GM03348 (cell line): ENCODE measurements at regions not wholly inside any gene's neighbourhood (a gene's known extent, or its start where the extent isn't known, plus 50 kb on each side); places are given as distances from the start of the nearest gene placed in this dataset.
"Not testable (repeated sequence)": the region's sequence is repeated elsewhere in the genome, so short reads cannot be mapped to it uniquely, and the experiment has no call there.

Experiments used
- DNase-seq: peaks from one replicate; pipeline ENCODE4 v3.0.0; 2012; ENCODE audit warnings: low spot score

- no peak for DNase-seq
Measured at GRCh38 chr5:115435778-115436712, 108.5 kb downstream of the FEM1C start.

DNA sequence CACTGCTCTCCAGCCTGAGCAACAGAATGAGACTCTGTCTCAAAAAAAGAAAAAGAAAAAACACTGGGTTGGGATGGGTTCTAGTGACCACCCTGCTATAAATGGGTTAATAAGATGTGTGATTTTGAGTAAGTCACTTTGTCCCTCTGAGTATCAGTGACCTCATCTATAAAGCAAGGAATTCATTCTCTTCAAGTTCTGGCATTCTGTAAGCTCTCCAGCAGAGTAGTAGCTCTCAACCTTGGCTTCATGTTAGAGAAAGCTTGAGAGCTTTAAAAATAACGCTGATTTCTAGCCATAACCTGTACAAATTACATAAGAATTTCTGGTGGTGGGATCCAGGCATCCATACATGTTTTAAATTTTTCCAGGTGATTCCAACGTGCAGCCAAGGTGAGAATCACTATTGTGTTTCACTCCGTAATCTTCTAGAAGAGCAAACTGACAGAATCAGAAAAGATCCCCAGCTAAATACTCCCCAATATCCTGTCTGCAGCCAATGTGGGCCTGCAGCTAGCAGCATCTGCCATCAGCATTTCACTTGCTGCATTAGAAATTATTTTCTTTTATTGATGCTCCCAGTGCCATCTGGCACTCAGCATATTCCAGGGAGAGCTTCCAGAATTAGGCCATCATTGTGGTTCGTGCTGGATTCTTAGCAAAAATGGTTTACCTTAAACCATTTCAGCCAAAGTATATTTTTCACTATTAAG, 109.4 kb downstream of the FEM1C start:
- DNase-seq, result no peak

DNA sequence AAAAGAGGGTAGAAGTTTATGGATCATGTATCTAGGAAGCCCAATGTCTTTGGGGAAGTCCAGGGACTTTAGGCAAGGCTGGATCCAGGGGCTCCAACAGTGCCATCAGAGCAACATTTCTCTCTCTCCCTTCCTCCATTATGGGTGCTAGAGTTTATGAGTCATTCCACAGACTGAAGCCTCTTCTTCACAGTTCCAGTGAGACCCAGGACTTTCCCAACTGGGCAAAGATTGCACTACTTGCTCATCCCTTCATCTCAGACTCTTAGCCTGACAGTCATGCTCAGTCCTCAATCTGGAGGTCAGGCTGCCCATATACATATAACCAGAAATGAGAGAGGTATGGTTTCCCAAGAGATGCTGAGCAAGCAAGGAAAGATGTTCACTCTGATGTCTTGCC, 110.7 kb downstream of the FEM1C start:
- DNase-seq, result no peak

DNA sequence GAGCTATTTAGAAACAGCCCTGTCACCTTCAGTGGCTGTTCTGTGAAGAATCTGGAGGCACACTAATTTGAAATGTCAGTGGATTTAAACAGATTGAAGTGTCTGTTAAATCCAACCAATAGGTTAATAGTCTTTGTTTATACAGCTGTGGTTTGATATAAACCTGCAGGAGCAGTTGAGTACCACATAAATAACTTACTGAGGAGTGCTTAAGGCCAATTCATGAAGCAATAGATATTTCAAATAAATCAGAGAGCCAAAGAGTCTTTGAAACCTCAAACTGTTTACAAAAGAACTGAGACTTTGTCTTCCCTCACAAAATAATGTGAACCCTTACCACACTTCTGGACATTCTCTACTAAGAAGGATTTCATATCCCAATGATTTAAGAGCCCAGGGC, 111.9 kb downstream of the FEM1C start:
- no peak for DNase-seq

DNA sequence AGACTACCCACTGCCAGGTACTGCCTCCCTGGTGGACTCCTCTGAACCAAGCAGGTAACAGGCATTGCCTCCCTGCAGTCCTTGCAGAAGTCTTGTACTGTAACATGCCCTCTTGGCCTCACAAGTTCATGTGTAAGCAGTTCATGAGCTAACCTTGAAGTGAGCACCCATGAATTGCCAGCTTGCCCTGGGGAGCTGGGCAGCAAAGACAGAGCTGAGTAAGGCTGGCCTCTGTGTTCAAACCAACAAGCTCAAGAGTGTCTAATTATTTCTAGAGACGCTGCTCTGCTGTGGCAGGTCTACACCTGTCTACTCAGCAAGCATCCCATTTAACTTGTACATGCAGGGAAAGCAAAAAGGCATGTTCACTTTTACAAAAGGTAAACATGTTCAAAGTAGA, 113.5 kb downstream of the FEM1C start:
- no peak for DNase-seq

DNA sequence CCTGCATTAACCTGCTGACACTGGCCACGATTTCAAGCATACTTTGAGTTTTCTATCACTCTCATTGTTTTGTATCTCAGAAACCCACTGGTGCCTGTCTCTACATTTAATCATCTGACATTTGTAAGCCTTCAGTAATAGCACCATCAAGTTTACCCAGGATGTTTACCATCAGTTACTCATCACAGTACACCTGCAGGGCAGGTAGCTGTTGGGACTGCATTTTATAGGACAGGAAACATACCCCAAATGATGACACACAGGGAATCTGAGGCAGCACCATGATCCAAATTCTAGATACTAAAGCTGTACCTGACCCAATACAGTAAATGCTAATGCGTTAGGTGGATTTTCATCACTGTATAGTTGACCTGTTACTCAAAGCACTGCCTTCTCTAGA, 114.2 kb downstream of the FEM1C start:
- no peak for DNase-seq

DNA sequence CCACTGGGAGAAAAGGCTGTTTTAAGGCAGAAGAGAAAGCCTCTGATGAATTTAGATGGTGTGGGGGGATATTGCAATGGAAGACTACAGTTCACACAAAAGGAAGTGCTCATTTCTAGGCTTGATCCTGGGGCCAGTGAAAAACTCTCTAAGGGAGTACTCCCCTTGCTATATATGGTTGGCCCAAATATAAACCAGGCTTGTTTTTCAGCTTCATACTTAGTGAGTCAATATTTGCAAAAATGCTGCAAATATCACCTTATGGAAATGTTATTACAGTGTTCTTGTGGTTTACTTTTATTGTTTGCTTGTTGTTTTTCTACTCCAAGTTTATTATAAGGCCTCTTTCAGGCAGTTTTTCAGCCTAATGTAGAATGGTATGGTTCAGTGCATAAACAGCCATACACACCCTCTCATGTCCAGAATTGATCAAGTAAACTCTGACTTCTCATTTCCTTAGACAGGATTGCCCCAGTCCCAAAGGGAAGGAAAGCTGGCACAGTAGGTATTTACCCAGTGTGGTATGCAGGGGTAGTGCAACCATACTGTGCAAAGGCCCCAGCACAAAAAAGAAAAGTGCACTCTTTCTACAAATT, 115.1 kb downstream of the FEM1C start:
- DNase-seq, result no peak

DNA sequence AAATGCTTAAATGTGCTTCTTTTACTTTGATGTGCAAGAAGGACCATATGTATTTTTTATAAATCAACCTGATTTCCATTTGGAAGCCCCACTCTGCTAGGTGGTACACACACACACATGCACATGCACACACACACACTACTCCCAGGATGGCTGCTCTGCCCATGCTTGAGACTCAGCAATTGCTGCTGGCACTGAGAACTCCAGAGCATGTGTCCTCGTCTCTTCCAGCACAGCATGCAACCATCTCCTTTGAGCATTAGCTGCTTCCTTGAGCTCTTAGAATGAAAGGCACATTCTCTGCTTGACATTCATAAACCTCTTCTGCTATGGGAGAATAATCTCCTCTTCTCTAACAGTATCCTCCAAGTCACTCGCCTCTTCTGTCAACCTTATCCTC, 115.9 kb downstream of the FEM1C start:
- no peak for DNase-seq

DNA sequence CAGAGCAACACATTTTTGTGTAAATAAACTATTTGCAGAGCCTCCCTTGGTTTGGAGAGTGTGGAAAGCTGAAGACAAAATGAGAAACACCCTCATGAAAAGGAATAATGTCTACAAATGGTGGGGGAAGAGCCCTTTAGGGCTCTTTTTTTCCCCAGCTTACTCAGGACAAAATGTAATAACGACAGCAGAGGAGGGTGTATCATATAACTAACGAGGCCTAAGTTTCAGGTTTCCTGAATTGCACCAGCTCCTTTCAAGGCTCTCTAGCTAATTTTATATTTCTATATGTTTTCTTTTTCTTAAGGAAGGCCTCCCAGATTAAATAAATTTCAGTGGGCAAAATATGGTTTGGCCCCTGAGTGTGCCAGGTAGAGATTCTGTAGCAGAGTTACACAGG, 116.3 kb downstream of the FEM1C start:
- DNase-seq, result no peak

DNA sequence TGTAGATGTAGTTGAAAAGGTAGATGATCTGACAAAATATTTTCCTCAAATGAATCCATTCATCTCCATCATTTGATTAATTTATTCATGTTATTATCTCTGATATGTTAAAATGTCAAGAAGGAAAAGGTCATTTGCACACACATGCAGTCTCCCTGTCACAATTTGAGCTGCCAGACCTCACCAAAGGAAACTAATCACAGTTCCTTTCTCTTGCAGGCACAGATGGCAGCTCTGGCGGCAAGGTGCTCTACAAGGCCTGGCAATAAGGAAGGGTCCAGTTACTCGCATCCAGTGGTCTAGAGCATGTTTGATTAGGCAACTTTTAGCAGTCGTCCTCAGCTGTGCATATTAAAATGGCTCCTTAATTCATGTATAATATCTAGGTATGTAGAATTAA, 120.1 kb downstream of the FEM1C start:
- DNase-seq, result no peak

- DNase-seq, result no peak
Measured at GRCh38 chr5:115424030-115424429, 120.5 kb downstream of the FEM1C start.

GRCh38 chr5:115423541-115423940, 121.0 kb downstream of the FEM1C start:
- no peak for DNase-seq

GRCh38 chr5:115423051-115423450, 121.5 kb downstream of the FEM1C start:
- DNase-seq, result no peak

DNA sequence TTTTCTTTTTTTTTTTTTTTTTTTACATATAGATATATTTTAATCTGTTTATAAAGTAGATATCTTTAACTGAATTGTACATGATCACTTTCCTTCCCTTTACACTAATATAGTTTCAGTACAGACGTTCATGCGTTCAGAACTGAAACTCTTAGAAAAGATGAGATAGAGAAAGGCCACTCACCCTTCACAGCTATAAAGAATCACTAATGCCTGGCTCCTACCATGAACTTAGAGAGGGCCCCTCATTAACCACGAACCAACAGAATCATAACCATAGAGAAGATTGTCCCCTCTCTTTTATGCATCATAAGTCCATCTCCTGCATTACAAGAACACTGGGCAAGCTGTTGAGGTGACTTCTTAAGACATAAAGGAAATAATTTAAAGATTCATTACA, 123.8 kb downstream of the FEM1C start:
- DNase-seq, result not testable (repeated sequence)

DNA sequence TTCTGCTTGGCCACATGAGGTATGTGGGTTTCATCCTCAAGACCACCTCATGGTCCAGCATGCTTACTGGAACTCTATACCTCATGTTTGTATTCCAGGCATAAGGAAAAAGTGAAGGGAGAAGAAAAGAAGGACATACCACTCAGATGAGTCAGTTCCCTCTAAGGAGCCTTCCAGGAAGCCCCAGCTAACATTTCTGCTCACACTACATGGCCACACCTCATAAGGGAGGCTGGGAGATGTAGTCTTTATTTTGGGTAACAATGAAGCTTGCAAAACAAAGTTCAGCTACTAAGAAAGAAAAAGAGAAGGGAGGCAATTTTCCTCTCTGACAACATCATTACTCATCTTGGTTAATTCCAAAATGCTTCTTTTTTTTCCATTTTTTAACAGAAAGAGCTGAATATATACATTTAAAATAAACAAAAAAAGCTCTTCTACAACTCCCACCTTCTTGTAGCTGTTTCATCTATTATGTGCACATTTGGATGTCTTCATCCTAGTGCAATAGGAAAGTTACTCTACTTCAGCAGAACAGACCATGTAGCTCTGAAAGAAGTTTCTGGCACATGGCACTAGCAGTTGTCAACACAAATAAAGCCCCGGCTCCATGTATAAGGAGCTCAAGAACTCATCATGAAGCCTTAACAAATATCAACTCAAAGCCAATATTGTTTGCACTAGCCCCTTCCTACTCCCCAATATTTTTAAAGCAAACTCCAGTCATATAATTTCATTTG, 123.6 kb upstream of the CCDC112 start:
- peak; percentile 85 for DNase-seq

DNA sequence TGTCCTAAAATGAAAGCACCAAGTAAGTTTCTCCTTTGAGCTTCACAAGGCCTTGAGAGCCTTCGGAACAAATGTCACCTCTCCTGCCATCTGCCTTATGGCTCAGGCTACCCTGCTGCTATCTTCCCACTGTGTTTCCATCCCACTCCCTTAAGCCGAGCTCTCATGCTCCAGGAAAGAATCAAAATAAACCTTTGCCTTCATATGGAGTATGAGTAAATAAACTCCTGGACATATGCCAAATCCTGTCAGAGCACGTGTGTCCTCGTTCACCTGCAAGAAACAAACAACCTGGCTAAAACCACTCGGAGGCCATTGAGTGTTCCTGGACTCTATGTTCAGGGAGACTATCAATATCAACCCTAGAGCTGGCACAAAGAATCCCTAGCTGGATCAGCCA, 122.3 kb upstream of the CCDC112 start:
- DNase-seq, result no peak

DNA sequence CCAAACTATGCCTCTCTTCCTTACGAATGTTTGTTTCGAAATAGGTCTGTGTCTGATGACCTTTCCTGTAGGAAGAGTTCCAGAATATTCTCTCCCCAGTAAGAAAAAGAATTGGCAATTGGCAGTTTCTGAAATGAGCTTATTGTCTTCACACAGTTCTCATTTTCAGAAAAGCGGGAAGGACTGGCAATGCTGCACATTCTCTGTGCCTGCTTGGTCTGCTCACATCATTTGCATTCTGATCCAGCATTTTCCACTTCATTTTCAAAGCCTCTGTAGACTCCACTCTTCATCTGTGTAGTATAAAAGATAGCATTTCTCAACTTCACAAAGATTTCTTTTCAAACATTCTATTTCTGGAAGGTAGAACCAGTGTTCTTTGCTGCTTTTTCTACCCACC, 120.6 kb upstream of the CCDC112 start:
- DNase-seq, result no peak

DNA sequence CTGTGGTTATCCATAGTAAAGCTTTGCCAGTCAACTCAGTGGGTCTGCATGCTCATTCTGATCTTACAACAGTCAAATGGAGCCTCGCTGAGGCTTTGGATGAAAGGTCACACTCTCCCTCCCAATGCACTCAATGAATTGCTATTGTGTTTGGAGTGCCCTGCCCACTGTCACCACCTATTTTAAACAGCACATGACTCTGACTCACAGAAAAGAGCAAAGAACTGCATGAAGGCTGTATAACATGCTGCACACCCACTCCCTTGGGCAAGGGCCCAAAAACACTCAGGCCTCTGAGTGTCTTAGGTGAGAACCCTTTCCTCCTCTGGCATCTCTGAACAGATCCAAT, 118.7 kb upstream of the CCDC112 start:
- peak; percentile 9 for DNase-seq

- peak; percentile 88 for DNase-seq
Measured at GRCh38 chr5:115414406-115415142, 118.1 kb upstream of the CCDC112 start.

- DNase-seq, result no peak
Measured at GRCh38 chr5:115413651-115414050, 117.2 kb upstream of the CCDC112 start.

DNA sequence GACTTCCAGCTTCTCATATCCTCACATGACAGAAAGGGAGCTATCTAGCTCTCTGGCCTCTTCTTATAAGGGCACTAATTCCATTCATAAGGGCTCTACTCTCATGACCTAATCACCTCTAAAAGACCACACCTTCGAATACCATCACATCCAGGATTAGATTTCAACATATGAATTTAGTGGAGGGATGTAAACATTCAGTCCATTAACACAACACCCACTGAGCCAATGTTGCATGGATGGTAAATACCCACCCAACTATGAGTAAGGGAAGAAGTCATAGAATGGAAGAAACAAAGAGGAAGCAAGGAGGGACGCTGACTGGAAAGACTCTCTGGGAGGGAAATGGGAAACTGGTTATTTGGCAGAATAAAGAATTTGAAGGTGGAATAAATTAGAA, 112.6 kb upstream of the CCDC112 start:
- no peak for DNase-seq
